IMR-90 (cell line): ENCODE measurements at regions not wholly inside any gene's neighbourhood (a gene's known extent, or its start where the extent isn't known, plus 50 kb on each side); places are given as distances from the start of the nearest gene placed in this dataset.
A peak's percentile ranks its signal among the peaks of the same experiment; 100 is the strongest.

ENCODE experiments used
- ATAC-seq: fragments of 200-7000 bp; cut with Tn5 transposase; 2 replicates; pipeline ENCODE4 v1.9.1; 2020; ENCODE audit warnings: low read depth, mild to moderate bottlenecking, moderate library complexity
- BruUV-seq: library from RNA; stranded (reverse); fragments of 400-500 nt; replicated peaks from 2 replicates; lab custom pipeline; 2021; lab: Mats Ljungman, UMichigan
- CTCF ChIA-PET: fragments of 300-600 bp; formaldehyde crosslinking; extraction: SDS; loops from one replicate; lab custom pipeline; 2021; ENCODE audit warnings: antibody characterized with exemption; lab: Yijun Ruan, JAX
- POLR2A ChIA-PET: fragments of 300-600 bp; sonication (Branson Sonifier 250); formaldehyde crosslinking; loops from one replicate; lab custom pipeline; 2022; ENCODE audit warnings: antibody characterized with exemption; ENCODE audit not compliant: unreplicated experiment; lab: Charles Lee
- DNase-seq: peaks from one replicate; pipeline ENCODE4 v3.0.0; 2013
- H2AFZ ChIP-seq: replicated peaks from 2 replicates; pipeline ENCODE3; 2013; ENCODE audit warnings: low read length, mild to moderate bottlenecking; ENCODE audit not compliant: poor library complexity
- H2AK5ac ChIP-seq: 2 replicates; pipeline ENCODE4 v1.6.1; 2013; ENCODE audit warnings: low read depth, low read length, inconsistent platforms
- H2AK9ac ChIP-seq: replicated peaks from 2 replicates; pipeline ENCODE3; 2013; ENCODE audit warnings: mild to moderate bottlenecking, low read depth, low read length, moderate library complexity; ENCODE audit not compliant: poor library complexity
- H2BK120ac ChIP-seq: 2 replicates; pipeline ENCODE4 v1.6.1; 2013; ENCODE audit warnings: low read depth, low read length, inconsistent platforms
- H2BK15ac ChIP-seq: 3 replicates; pipeline ENCODE4 v1.6.1; 2013; ENCODE audit warnings: low read depth, low read length, inconsistent platforms
- H2BK20ac ChIP-seq: 2 replicates; pipeline ENCODE4 v1.6.1; 2013; ENCODE audit warnings: low read depth, mild to moderate bottlenecking, inconsistent platforms, low read length, moderate library complexity
- H2BK5ac ChIP-seq: 2 replicates; pipeline ENCODE4 v1.6.1; 2013; ENCODE audit warnings: mild to moderate bottlenecking, low read depth, low read length, inconsistent platforms; ENCODE audit not compliant: poor library complexity, severe bottlenecking
- H3K14ac ChIP-seq: replicated peaks from 2 replicates; pipeline ENCODE4 v1.6.1; 2013; ENCODE audit warnings: low read depth, low read length, inconsistent platforms
- H3K18ac ChIP-seq: 2 replicates; pipeline ENCODE4 v1.6.1; 2013; ENCODE audit warnings: low read depth, low read length, control low read depth
- H3K23ac ChIP-seq: 2 replicates; pipeline ENCODE4 v1.6.1; 2013; ENCODE audit warnings: low read depth, low read length, inconsistent platforms
- H3K27ac ChIP-seq: 2 replicates; pipeline ENCODE4 v1.5.1; 2013; ENCODE audit warnings: mild to moderate bottlenecking, control low read depth, low read length; ENCODE audit not compliant: insufficient read depth
- H3K27me3 ChIP-seq: 2 replicates; pipeline ENCODE4 v1.6.1; 2013; ENCODE audit warnings: low read length; ENCODE audit not compliant: control insufficient read depth, insufficient read depth
- H3K36me3 ChIP-seq: 2 replicates; pipeline ENCODE4 v1.6.1; 2013; ENCODE audit warnings: low read length, mixed read lengths; ENCODE audit not compliant: control insufficient read depth, insufficient read depth
- H3K4ac ChIP-seq: 2 replicates; pipeline ENCODE4 v1.6.1; 2013; ENCODE audit warnings: low read depth, low read length, inconsistent platforms
- H3K4me1 ChIP-seq: 2 replicates; pipeline ENCODE4 v1.6.1; 2013; ENCODE audit warnings: low read length, mixed read lengths; ENCODE audit not compliant: control insufficient read depth, insufficient read depth
- H3K4me2 ChIP-seq: 2 replicates; pipeline ENCODE4 v1.6.1; 2013; ENCODE audit warnings: low read depth, mild to moderate bottlenecking, control low read depth, low read length, moderate library complexity
- H3K4me3 ChIP-seq: 2 replicates; pipeline ENCODE4 v1.5.1; 2013; ENCODE audit warnings: low read depth, mild to moderate bottlenecking, control low read depth, low read length, moderate library complexity; ENCODE audit not compliant: insufficient read depth
- H3K56ac ChIP-seq: 2 replicates; pipeline ENCODE4 v1.6.1; 2013; ENCODE audit warnings: low read length, inconsistent platforms; ENCODE audit not compliant: insufficient read depth; ENCODE audit errors: extremely low read depth
- H3K79me1 ChIP-seq, 2 experiments: 2 replicates each; pipeline ENCODE4 v1.6.1; 2013; ENCODE audit warnings: low read length in 2 of 2, inconsistent platforms in 1 of 2, low read depth in 1 of 2
- H3K9ac ChIP-seq: 2 replicates; pipeline ENCODE4 v1.6.1; 2013; ENCODE audit warnings: low read depth, low read length, control low read depth
- H3K9me1 ChIP-seq: 2 replicates; pipeline ENCODE4 v1.6.1; 2013; ENCODE audit warnings: low read length, inconsistent platforms; ENCODE audit not compliant: insufficient read depth
- H3K9me3 ChIP-seq: 2 replicates; pipeline ENCODE4 v1.6.1; 2013; ENCODE audit warnings: low read length; ENCODE audit not compliant: control insufficient read depth, insufficient read depth
- H4K20me1 ChIP-seq: 2 replicates; pipeline ENCODE4 v1.6.1; 2013; ENCODE audit warnings: low read length, inconsistent platforms; ENCODE audit not compliant: insufficient read depth
- H4K5ac ChIP-seq: 2 replicates; pipeline ENCODE4 v1.6.1; 2013; ENCODE audit warnings: mild to moderate bottlenecking, low read depth, low read length, control low read depth
- H4K8ac ChIP-seq, 2 experiments: 2 replicates each; pipeline ENCODE4 v1.6.1; 2013; ENCODE audit warnings: low read depth in 2 of 2, low read length in 2 of 2, control low read depth in 1 of 2, inconsistent platforms in 1 of 2
- H4K91ac ChIP-seq: 2 replicates; pipeline ENCODE4 v1.6.1; 2013; ENCODE audit warnings: low read depth, low read length, inconsistent platforms; ENCODE audit not compliant: insufficient read depth
- BHLHE40 ChIP-seq: fragments of 150-350 bp; IDR thresholded peaks from 2 replicates; pipeline ENCODE4 v1.6.1; 2016; ENCODE audit warnings: mild to moderate bottlenecking, low read depth, low read length
- MAZ ChIP-seq: IDR thresholded peaks from 2 replicates; pipeline ENCODE4 v1.6.1; 2012; ENCODE audit warnings: low read depth, mild to moderate bottlenecking, low read length, improper control_type of control experiment, moderate library complexity, borderline replicate concordance
- MXI1 ChIP-seq: IDR thresholded peaks from 2 replicates; pipeline ENCODE4 v1.6.1; 2012; ENCODE audit warnings: low read depth, mild to moderate bottlenecking, low read length, moderate library complexity, borderline replicate concordance
- RAD21 ChIP-seq: IDR thresholded peaks from 2 replicates; pipeline ENCODE4 v1.6.1; 2012; ENCODE audit warnings: low read length, improper control_type of control experiment
- RCOR1 ChIP-seq: IDR thresholded peaks from 2 replicates; pipeline ENCODE4 v1.6.1; 2012; ENCODE audit warnings: mild to moderate bottlenecking, low read length, improper control_type of control experiment; ENCODE audit not compliant: insufficient replicate concordance
- SMC3 ChIP-seq: fragments of 150-350 bp; IDR thresholded peaks from 2 replicates; pipeline ENCODE4 v1.6.1; 2016; ENCODE audit warnings: low read depth, mild to moderate bottlenecking, antibody characterized with exemption, low read length, moderate library complexity
- WGBS, 2 experiments: methylation state at CpG; one replicate each; pipeline versions ENCODE4 v1.1.5 to v1.1.7; 2013; ENCODE audit warnings: missing lambda C conversion rate in 2 of 2; ENCODE audit not compliant: insufficient read length in 1 of 2; ENCODE audit errors: extremely low coverage in 2 of 2; 5-methylcytosine and 5-hydroxymethylcytosine counted together
- dilution Hi-C: fragments of 300-500 bp; cut with HindIII; formaldehyde crosslinking; loops from one replicate; pipeline ENCODE4 v1.14.3; 2018; ENCODE audit warnings: low sequenced_read_pairs; ENCODE audit not compliant: unreplicated experiment
- in situ Hi-C: fragments of 300-500 bp; cut with MboI; formaldehyde crosslinking; loops from 3 replicates; pipeline ENCODE4 v1.14.3; 2019; ENCODE audit warnings: low sequenced_read_pairs, inconsistent platforms, mixed read lengths
- intact Hi-C: fragments of 100-400 bp; cut with micrococcal nuclease; formaldehyde crosslinking; loops from 2 replicates; pipeline ENCODE4 v1.10.0; 2022
- TF ChIP-seq, protein P1 (sequence below): fragments of 150-350 bp; IDR thresholded peaks from 2 replicates; pipeline ENCODE4 v1.6.1; 2017; ENCODE audit warnings: mild to moderate bottlenecking, antibody characterized with exemption, low read length, low read depth
- TF ChIP-seq, protein P2 (sequence below): fragments of 150-350 bp; IDR thresholded peaks from 2 replicates; pipeline ENCODE4 v1.6.1; 2016; ENCODE audit warnings: low read depth, mild to moderate bottlenecking, low read length, moderate library complexity, borderline replicate concordance
- TF ChIP-seq, protein P3 (sequence below): conservative IDR thresholded peaks from 2 replicates; pipeline ENCODE4 v1.5.1; 2012; ENCODE audit warnings: mild to moderate bottlenecking, low read depth, low read length, improper control_type of control experiment

DNA sequence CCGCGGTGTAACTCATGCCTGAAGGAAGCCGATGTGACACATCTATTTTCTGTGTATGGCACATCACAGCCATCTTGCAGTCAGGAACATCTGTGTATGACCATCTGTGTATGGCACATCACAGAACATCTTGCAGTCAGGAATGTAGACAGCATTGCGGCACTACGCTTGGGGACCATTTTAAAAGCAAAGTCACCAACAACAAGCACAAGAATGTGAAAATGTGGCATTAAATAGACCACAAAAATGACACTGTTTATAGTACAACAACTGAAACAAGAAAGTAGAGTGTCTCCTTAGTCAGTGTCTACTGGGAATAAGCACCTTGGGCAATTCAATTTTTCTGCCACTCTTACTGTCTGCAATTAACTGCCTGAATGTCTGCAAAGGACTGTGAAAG is 124.4 kb downstream of the HGF start:
- Histone ChIP-seq H2BK15ac (peak overlapping the region; percentile 7; the same call in 1 of the 3 replicates), H3K4me1 (peaks cover 2% of the 10 kb centered on the region; the same call in 1 of the 2 replicates), H3K56ac (no peak overlapping the region), H2BK20ac (0 out of 2 replicates have a peak overlapping the region, but pooled peaks have one; percentile 8), H3K4me3 (no peak overlapping the region), H3K27me3 (no peaks in the 10 kb centered on the region), H4K5ac (no peak overlapping the region), H4K20me1 (no peaks in the 10 kb centered on the region), H3K79me1 (no peaks in the 10 kb centered on the region), H2AFZ (no peak overlapping the region), H3K27ac (peak overlapping the region; percentile 16; the same call in 1 of the 2 replicates), H4K91ac (no peak overlapping the region), H2AK5ac (peak overlapping the region; percentile 57), H2AK9ac (no peak overlapping the region), H2BK5ac (no peak overlapping the region), H3K4ac (0 out of 2 replicates have a peak overlapping the region, but pooled peaks have one; percentile 17), H3K9me3 (no peaks in the 10 kb centered on the region), H3K23ac (no peak overlapping the region), H3K18ac (no peak overlapping the region; the same call in 1 of the 2 replicates), H4K8ac (no peak overlapping the region), H3K36me3 (no peaks in the 10 kb centered on the region), H3K14ac (no peak overlapping the region; the same call in 1 of the 2 replicates), H3K4me2 (no peak overlapping the region), H2BK120ac (peak overlapping the region; percentile 23; the same call in 1 of the 2 replicates), H3K9me1 (0 out of 2 replicates have a peak, but pooled peaks cover 3% of the 10 kb centered on the region), H3K9ac (no peak overlapping the region)
- BruUV-seq: no TSS peak
- in situ Hi-C loops: no loop called here
- no peak for TF ChIP-seq SMC3
- TF ChIP-seq RAD21: no peak
- TF ChIP-seq BHLHE40: no peak
- TF ChIP-seq, protein P1, sequence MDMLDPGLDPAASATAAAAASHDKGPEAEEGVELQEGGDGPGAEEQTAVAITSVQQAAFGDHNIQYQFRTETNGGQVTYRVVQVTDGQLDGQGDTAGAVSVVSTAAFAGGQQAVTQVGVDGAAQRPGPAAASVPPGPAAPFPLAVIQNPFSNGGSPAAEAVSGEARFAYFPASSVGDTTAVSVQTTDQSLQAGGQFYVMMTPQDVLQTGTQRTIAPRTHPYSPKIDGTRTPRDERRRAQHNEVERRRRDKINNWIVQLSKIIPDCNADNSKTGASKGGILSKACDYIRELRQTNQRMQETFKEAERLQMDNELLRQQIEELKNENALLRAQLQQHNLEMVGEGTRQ: no peak
- TF ChIP-seq MAZ: no peak
- no peak for TF ChIP-seq MXI1
- TF ChIP-seq RCOR1: no peak
- TF ChIP-seq, protein P2, sequence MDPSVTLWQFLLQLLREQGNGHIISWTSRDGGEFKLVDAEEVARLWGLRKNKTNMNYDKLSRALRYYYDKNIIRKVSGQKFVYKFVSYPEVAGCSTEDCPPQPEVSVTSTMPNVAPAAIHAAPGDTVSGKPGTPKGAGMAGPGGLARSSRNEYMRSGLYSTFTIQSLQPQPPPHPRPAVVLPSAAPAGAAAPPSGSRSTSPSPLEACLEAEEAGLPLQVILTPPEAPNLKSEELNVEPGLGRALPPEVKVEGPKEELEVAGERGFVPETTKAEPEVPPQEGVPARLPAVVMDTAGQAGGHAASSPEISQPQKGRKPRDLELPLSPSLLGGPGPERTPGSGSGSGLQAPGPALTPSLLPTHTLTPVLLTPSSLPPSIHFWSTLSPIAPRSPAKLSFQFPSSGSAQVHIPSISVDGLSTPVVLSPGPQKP: no peak
- TF ChIP-seq, protein P3, sequence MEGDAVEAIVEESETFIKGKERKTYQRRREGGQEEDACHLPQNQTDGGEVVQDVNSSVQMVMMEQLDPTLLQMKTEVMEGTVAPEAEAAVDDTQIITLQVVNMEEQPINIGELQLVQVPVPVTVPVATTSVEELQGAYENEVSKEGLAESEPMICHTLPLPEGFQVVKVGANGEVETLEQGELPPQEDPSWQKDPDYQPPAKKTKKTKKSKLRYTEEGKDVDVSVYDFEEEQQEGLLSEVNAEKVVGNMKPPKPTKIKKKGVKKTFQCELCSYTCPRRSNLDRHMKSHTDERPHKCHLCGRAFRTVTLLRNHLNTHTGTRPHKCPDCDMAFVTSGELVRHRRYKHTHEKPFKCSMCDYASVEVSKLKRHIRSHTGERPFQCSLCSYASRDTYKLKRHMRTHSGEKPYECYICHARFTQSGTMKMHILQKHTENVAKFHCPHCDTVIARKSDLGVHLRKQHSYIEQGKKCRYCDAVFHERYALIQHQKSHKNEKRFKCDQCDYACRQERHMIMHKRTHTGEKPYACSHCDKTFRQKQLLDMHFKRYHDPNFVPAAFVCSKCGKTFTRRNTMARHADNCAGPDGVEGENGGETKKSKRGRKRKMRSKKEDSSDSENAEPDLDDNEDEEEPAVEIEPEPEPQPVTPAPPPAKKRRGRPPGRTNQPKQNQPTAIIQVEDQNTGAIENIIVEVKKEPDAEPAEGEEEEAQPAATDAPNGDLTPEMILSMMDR: no peak
- CTCF ChIA-PET: interaction anchor here (1.0 kb wide), 1 partner anchor 31 kb away, joined by 3 read pairs; no protein-coding TSS in a partner anchor
- 100% methylated on average over 3 of the region's 5 CpGs; no CpG with 5 or more reads in 1 of the 2 experiments for WGBS, 2 experiments
- DNase-seq (no peak), ATAC-seq (no peak)
- intact Hi-C loops: no loop called here
- POLR2A ChIA-PET: no interaction called here
- dilution Hi-C loops: no loop called here
